ENCODE measurements at regions not wholly inside any gene's neighbourhood (a gene's known extent, or its start where the extent isn't known, plus 50 kb on each side); places are given as distances from the start of the nearest gene placed in this dataset.

DNA sequence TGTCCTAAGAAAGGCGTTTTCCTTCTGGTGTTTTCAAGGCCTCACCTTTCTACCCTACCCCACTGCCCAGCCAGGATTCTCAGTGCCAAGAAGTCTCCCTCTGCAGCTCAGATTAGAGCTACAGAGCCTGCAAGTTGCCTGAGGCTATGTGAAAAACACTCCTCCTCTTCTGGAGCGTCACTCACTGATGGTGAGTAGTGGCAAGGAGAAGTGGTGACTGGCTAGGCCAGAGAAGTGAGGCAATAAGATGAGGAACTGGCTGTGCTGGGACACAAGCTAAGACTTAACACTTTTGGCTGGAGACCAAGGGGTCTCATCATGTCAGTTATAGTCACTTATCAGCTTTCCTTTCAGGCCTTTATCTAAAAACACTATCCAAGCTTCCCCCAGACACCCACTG, 86.7 kb upstream of the PRKAR2B start:
- no peak for DNase-seq (ENCODE audit: low spot score)

DNA sequence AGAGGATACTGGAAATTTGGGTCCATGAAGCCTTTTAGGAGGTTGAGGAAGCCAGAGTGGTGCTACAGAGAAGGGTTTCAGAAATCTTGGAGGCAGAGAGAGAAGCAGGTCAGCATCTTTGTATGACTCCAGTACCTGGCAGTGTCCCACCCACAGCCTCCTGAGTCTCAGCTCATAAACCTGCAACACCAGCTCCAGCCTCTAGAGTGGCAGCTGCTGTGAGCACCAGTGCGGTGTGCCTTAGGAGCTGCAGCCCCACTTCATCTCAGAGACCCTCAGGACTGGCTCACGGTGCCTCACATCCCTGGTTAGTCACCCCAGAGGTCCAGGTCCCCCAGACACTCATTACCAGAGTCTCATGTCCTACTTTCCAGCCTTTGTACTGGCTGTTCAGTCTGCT, 84.8 kb upstream of the PRKAR2B start:
- DNase-seq (ENCODE audit: low spot score), result peak; percentile 45

DNA sequence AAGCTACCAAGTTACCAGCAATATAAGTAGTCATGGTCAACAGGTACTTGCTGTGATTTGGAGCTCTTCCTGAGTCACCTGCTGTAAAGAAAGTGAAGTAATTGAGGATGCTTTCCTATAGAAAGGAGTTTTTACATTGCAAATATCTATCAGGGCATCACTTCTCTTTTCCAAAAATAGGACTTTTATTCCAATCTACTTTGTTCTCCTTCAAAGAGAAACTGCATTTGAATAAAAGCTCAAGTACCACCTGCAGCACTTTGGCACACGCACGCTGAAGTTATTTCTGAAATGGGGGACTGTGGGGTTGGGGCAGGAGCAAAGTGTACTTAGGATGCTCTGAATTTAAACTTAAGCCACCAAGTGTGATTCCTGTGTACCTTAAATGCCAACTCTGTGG, 81.8 kb upstream of the PRKAR2B start:
- DNase-seq (ENCODE audit: low spot score), result no peak

DNA sequence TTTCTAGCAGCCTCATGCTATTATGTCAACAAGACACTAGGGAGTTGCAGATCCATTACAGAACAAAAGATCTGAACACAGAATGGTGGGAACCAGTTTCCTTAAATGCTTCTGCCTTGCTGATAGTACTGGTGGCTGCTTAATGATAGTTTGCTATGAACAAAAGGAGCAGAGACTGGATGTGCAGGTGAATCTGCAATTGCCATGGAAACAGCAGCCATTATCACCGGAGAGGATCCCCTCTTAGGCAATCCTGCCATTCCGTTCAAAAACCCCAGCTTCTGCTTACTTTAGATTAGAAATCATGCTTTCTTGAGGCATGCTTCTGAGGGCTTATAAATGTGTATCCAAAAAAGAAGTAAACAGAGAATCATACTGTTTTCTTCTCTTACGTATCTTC, 80.0 kb upstream of the PRKAR2B start:
- DNase-seq (ENCODE audit: low spot score), result no peak

DNA sequence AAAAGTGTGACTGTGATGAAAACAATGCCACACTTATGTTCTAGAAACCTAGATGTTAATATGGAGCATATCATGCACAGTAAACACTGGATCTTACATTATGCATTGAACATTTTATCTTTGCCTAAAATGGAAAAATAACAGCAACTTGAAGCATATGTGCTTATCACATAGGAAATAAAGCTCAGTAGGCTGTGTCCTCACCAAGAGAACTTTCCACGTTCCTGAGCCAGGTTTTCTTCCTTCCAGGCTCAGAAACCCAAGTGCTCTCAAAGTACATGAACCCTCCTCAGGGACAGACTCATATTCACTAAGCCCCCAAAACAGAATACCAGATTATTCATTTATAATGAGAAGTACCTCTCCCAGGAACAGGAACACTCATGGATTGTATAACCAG, 79.4 kb upstream of the PRKAR2B start:
- no peak for DNase-seq (ENCODE audit: low spot score)

DNA sequence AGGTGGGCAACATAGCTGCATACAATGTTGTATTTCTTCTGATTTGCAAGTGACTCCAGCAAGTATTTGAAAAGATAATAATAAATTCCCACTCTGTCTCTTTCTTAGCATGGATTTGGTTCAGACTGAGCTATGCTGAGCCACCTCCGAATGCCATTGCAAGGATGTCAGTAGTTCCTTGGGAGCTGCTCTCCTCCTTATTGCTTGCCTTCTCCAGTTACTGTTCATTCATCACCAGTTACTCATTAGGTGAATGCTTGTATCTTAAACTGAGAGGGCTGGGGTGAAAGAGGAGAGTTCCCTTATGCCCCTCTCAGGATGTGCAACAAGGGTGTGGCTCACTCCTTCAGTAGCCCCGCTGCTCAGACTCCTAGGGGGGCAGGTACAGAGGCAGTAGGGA, 78.4 kb upstream of the PRKAR2B start:
- DNase-seq (ENCODE audit: low spot score), result no peak

DNA sequence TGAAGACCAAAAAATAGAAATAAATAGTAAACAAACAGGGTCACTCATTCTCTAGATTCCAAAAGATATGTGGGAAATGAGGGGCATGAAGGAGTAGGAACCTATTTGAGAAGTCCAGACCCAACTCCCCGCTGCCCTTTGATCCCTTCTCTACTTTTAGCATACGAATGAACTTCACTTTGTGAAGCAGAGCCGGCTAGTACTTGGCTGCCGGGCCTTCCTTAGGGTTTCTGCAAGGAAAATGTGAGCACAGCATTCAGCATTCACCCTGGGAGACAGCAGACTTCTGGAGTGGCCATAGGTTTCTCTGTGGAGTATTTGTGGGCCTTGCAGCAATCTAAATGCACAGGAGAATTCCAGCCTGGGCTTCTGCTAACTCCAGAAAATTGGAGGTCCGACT, 76.3 kb upstream of the PRKAR2B start:
- no peak for DNase-seq (ENCODE audit: low spot score)

DNA sequence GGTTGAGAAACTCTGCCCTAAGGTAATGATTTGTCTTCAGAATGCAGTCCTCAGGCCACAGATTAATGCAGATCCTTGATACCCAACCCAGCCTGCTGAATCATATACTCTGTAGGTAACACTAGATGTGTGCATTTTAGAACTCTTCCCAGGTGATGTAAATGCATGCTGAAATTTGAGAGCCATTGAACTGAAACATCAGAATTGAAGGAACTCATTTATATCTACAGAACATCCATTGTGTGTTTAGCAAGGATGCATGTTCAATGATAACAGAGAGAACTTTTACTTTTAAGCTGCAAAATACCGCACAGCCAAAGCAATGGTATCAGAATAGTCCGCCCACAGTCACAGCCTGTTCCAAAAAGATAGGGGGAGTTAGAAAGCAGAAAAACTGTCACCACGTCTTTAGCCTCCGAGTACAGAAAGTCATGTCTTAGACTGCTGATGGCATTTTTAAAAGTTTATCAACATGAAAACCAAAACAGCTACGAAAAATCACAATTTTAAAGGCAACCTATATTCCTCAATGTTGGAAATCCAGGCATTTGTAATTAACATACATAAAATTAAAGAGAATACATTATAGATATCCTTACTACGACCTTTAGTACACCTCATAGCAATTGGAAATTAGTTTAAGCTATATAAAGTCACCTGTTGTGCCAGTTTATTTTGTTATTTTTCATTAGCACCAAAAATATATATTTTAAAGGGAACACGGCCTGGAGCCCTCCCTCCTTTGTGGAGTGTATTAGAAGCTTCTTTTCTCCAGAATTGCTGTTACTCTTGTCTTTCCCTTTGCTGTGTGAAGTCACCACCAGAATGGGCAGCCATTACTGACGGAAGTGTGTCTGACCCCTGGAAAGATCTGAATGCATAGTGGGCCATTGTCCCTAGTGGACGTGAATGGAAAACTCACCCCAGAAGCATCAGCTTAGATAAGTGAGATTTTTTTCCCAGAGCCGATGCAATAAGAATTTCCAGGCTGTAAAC, 65.8 kb upstream of the PRKAR2B start:
- DNase-seq (ENCODE audit: low spot score), result no peak

DNA sequence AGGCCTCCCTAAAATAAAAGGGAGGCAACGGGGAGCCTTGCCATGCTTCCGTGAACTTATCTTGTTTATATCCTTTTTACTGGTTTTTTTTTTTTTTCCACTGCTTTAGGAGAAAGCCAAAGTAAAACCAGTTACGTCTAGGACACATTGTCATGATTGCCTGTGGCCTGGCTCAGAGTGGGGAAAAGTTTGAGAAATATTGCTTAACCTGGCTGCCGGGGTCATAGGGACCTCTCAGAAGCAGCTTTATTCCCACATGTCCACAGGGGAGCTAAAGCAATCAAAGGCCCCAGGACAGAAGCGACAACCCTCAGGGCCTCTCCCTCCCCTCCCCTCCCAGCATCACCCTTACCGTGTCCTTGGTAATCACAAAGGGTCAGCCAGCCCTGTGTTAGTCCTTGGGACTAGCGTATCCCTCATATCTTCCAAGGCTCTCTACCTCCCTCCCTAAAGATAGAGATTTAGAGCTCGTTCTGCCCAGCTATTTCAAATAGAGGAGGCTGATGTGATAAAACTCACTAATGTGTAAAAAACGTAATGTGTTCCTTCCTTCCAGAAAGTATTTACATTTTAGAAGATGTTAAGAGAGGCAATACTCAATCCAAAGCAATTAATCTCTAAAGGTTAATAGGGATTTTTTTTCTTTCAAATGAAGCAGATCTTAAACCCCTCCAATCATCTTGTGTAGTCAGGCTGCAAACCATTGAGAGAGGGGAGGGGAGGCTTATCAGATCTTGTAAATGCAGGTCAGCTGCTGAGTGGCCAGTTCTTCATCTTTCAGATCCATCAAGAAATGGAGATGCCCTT, 64.8 kb upstream of the PRKAR2B start:
- no peak for DNase-seq (ENCODE audit: low spot score)

DNA sequence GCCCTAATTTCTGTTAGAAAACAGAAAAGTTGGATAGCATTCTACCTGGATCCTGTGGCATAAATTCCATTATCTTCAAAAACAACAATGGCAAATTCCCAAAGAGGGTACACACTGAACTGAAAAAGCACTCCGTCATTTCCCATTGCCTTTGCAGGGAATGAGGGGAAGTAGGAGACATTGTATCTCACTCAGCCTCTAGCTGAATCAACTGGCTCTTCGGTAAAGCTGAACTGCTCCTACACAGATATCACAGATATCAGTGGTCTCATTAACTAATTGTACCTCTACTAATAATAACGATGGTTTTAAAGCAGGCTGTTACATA, 64.2 kb upstream of the PRKAR2B start:
- no peak for DNase-seq (ENCODE audit: low spot score)

DNA sequence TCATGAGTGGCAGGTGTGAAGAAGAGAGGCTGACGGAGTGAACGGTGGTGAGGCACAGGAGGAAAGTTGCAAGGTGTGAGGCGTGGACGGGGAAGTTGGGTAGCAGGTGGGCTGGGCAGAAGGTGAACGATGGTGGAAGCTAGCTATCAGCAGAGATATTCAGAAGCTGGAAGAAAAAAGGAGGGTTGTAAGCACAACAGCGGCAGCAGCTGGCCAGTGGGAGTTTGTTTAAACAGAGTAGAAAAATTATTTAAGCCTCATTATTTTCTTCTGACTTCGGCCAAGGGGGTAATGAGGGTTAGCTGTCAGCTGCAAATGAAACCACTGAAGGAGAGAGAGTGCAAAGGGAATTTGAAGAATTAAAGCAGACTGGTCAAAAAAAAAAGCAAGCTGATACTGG, 62.1 kb upstream of the PRKAR2B start:
- no peak for DNase-seq (ENCODE audit: low spot score)

DNA sequence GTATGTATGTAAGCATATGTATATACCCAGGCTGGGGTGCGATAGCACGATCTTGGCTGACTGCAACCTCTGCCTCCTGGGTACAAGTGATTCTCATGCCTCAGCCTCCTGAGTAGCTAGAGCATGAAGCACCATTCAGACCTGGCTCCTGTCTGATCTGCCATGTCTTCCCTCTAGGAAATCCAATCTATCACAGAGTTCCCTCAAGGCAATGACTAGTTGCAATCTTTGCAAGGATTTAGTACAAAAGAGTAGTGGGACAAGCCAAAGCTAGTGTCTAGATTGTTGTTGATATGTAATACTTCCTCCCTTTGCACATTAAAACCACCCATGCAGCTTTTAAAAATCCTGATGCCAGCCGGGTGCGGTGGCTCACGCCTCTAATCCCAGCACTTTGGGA, 60.5 kb upstream of the PRKAR2B start:
- DNase-seq (ENCODE audit: low spot score), result no peak

DNA sequence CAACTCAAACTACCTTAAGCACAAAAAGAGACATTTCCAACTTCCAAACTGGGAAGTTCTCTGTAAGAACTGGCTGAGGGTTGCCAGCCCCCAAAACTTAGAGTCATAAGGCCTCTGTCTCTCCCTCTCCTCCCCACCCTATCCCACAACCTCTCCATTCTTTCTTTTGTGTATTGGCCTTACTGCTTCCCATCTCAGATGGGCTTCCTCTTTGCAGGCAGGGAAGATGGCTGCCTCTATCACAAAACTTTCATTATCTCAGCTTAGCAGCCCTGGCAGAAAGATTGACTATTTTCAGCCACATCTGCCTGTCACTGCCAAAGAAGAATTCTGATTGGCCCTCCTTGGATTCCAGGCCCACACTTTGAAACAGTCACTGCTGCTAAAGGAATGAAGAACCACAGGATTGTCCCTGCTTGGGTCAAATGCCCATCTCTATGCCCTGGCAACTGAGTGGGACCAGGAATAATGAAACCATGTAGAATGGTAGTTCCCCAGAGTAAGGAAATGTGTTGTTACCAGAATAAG, 58.0 kb upstream of the PRKAR2B start:
- no peak for DNase-seq (ENCODE audit: low spot score)

DNA sequence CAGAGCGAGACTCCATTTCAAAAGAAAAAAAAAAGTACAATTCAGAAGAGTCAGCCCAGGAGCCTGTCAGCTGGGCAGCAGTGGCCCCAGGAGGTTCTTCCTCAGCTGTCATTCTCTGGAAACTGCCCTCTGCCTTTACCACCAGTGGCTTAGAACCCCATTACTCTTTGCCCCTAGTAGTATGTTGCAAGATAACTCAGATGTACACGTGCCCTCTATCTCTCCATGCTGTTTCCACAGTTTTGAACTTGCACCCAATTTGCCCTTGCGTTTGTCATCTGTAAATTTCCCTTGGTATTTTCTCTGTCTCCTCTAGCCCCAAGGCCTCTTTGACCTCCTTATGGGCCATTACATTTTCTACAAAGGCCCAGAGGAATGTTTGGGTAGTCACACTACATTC, 56.7 kb upstream of the PRKAR2B start:
- no peak for DNase-seq (ENCODE audit: low spot score)

DNA sequence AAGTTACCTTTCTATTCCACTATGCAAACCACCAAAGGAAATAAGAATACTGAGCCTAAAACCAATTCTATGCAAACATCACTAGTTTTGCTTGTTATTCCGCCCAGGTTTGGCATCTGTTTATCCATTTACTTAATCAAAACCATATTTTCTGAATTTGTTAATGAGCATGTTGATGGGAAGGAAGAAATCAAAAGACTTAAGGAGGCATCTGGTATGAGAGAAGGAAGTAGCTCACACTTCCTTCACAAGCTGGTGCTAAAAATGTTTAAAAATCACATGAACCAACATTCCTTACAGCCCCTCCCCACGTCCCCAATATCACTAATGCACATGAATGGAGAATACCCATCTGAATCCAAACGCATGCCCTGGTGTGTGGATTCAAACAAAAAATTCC, 52.0 kb upstream of the PRKAR2B start:
- DNase-seq (ENCODE audit: low spot score), result no peak

All from D341Med (cell line).